PC-3 (cell line): ENCODE measurements at regions not wholly inside any gene's neighbourhood (a gene's known extent, or its start where the extent isn't known, plus 50 kb on each side); places are given as distances from the start of the nearest gene placed in this dataset.

Experiments used
- ATAC-seq: fragments of 200-7000 bp; cut with Tn5 transposase; 2 replicates; pipeline ENCODE4 v1.9.1; 2020; ENCODE audit warnings: mild to moderate bottlenecking, moderate library complexity
- BruUV-seq: library from RNA; stranded (reverse); fragments of 400-500 nt; replicated peaks from 2 replicates; lab custom pipeline; 2021; lab: Mats Ljungman, UMichigan
- CTCF ChIA-PET: fragments of 300-600 bp; sonication (Branson Sonifier 250); formaldehyde crosslinking; loops from one replicate; lab custom pipeline; 2022; ENCODE audit warnings: antibody characterized with exemption; lab: Charles Lee
- POLR2A ChIA-PET: fragments of 300-600 bp; sonication (Branson Sonifier 250); formaldehyde crosslinking; loops from one replicate; lab custom pipeline; 2022; ENCODE audit warnings: antibody characterized with exemption; ENCODE audit not compliant: unreplicated experiment; lab: Charles Lee
- DNase-seq: peaks from one replicate; pipeline ENCODE4 v3.0.0-alpha.2; 2015
- H2AFZ ChIP-seq: fragments of 300-600 bp; sonication (generic); 2 replicates; pipeline ENCODE4 v1.6.0; 2016; ENCODE audit warnings: antibody characterized with exemption, low read length
- H3F3A ChIP-seq: fragments of 300-600 bp; sonication (generic); one replicate; pipeline ENCODE4 v1.6.0; 2017; ENCODE audit warnings: antibody characterized with exemption, low read length, control low read depth, mild to moderate bottlenecking; ENCODE audit not compliant: unreplicated experiment
- H3K27ac ChIP-seq: fragments of 300-600 bp; sonication (generic); 2 replicates; pipeline ENCODE4 v1.5.1; 2016; ENCODE audit warnings: mild to moderate bottlenecking, low read length
- H3K27me3 ChIP-seq: fragments of 300-600 bp; sonication (generic); 2 replicates; pipeline ENCODE4 v1.6.1; 2016; ENCODE audit warnings: low read length, mixed read lengths
- H3K36me3 ChIP-seq: fragments of 300-600 bp; sonication (generic); 2 replicates; pipeline ENCODE4 v1.6.1; 2016; ENCODE audit warnings: low read depth, mixed run types, low read length, mixed read lengths
- H3K4me1 ChIP-seq: fragments of 300-600 bp; sonication (generic); 2 replicates; pipeline ENCODE4 v1.5.1; 2016; ENCODE audit warnings: low read length; ENCODE audit not compliant: insufficient read depth
- H3K4me2 ChIP-seq: fragments of 300-600 bp; sonication (generic); 2 replicates; pipeline ENCODE4 v1.6.0; 2016; ENCODE audit warnings: low read length
- H3K4me3 ChIP-seq: fragments of 300-600 bp; sonication (generic); 2 replicates; pipeline ENCODE4 v1.5.1; 2016; ENCODE audit warnings: mild to moderate bottlenecking, low read length, mixed read lengths
- H3K79me2 ChIP-seq: fragments of 300-600 bp; sonication (generic); 2 replicates; pipeline ENCODE4 v1.6.1; 2017; ENCODE audit warnings: low read length, mixed read lengths
- H3K9ac ChIP-seq: fragments of 300-600 bp; sonication (generic); 2 replicates; pipeline ENCODE4 v1.6.0; 2016; ENCODE audit warnings: mild to moderate bottlenecking, low read length
- H3K9me2 ChIP-seq: fragments of 300-600 bp; sonication (generic); replicated peaks from 2 replicates; pipeline ENCODE4 v1.6.1; 2016; ENCODE audit warnings: mixed run types, low read length, mixed read lengths
- H3K9me3 ChIP-seq: fragments of 300-600 bp; sonication (generic); 2 replicates; pipeline ENCODE4 v1.6.1; 2016; ENCODE audit warnings: low read length, mixed read lengths
- H4K20me1 ChIP-seq: fragments of 300-600 bp; sonication (generic); 2 replicates; pipeline ENCODE4 v1.6.1; 2016; ENCODE audit warnings: low read length, mixed read lengths
- EZH2 ChIP-seq: fragments of 300-600 bp; sonication (generic); IDR thresholded peaks from one replicate; pipeline ENCODE4 v1.6.1; 2017; ENCODE audit warnings: antibody characterized with exemption, mild to moderate bottlenecking, low read length; ENCODE audit not compliant: unreplicated experiment
- EZH2phosphoT487 ChIP-seq: fragments of 300-600 bp; sonication (generic); IDR thresholded peaks from 2 replicates; pipeline ENCODE4 v1.6.1; 2018; ENCODE audit warnings: mild to moderate bottlenecking, antibody characterized with exemption, low read length, borderline replicate concordance
- intact Hi-C: fragments of 100-400 bp; cut with micrococcal nuclease; formaldehyde crosslinking; loops from 2 replicates; pipeline ENCODE4 v1.9.0; 2023
- TF ChIP-seq, protein P1 (sequence below): fragments of 300-600 bp; sonication (generic); conservative IDR thresholded peaks from 2 replicates; pipeline ENCODE4 v1.5.1; 2017; ENCODE audit warnings: antibody characterized with exemption, low read depth, mild to moderate bottlenecking, low read length

DNA sequence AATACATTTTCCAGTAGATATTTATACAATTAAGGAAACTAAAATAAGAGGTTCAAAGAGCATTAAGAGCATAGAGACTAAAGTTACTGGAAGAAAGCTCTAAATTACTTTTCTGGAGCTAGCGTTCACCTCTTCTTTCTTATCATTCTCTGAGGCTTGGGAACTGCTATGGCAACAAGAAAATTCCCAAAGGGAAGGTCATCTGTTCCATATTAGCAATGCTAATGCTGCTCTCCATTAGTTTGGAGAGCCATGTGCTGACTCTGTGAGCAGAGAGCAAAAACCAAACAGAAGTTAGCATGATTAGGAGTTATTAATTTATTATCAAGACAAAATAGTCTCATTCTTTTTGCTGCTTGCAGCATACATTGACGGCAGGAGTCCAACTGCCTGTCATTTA, 143.1 kb upstream of the SLC16A7 start:
- Histone ChIP-seq H4K20me1 (no peaks in the 10 kb centered on the region), H3K9me2 (no peaks in the 10 kb centered on the region), H3K4me2 (peak overlapping the region; percentile 10; the same call in 1 of the 2 replicates), H3K79me2 (no peaks in the 10 kb centered on the region), H3K9ac (no peak overlapping the region), H2AFZ (no peak overlapping the region), H3K27me3 (no peaks in the 10 kb centered on the region), H3K4me1 (peaks cover 15% of the 10 kb centered on the region), H3K9me3 (no peaks in the 10 kb centered on the region), H3F3A (no peaks in the 10 kb centered on the region), H3K36me3 (no peaks in the 10 kb centered on the region), H3K4me3 (no peak overlapping the region), H3K27ac (0 out of 2 replicates have a peak overlapping the region, but pooled peaks have one; percentile 0)
- no TSS peak for BruUV-seq
- DNase-seq (peak; percentile 7), ATAC-seq (no peak)
- CTCF ChIA-PET: no interaction called here
- intact Hi-C loops: loop anchor here (2.0 kb wide), 1 partner anchor 144 kb away; the partner anchor contains the start of gene SLC16A7
- no peak for TF ChIP-seq EZH2phosphoT487
- TF ChIP-seq, protein P1, sequence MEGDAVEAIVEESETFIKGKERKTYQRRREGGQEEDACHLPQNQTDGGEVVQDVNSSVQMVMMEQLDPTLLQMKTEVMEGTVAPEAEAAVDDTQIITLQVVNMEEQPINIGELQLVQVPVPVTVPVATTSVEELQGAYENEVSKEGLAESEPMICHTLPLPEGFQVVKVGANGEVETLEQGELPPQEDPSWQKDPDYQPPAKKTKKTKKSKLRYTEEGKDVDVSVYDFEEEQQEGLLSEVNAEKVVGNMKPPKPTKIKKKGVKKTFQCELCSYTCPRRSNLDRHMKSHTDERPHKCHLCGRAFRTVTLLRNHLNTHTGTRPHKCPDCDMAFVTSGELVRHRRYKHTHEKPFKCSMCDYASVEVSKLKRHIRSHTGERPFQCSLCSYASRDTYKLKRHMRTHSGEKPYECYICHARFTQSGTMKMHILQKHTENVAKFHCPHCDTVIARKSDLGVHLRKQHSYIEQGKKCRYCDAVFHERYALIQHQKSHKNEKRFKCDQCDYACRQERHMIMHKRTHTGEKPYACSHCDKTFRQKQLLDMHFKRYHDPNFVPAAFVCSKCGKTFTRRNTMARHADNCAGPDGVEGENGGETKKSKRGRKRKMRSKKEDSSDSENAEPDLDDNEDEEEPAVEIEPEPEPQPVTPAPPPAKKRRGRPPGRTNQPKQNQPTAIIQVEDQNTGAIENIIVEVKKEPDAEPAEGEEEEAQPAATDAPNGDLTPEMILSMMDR: no peak
- TF ChIP-seq EZH2: no peak
- POLR2A ChIA-PET: no interaction called here

DNA sequence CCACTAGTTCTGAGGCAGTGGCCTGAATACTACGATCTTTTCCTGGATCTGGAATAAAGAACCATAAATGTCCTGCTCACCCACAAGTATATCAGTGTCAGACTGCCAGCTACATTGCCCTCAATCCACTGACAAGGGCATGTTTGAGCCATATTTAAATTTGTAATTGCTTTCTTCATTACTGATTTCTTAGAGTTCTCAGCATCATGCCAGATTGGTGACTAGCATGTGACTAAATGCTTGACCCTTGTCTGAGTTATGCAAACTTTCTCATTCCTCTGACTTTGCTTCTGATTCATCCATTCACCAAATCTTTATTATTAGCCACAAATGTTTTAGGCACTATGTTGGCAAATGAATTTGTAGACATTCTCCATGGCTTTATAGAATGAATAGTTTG, 143.6 kb upstream of the SLC16A7 start:
- DNase-seq (peak; percentile 86), ATAC-seq (peak; percentile 94)
- Histone ChIP-seq H3K4me2 (peak overlapping the region; percentile 34), H4K20me1 (no peaks in the 10 kb centered on the region), H3K79me2 (no peaks in the 10 kb centered on the region), H3F3A (no peaks in the 10 kb centered on the region), H3K4me3 (no peak overlapping the region), H3K9me2 (no peaks in the 10 kb centered on the region), H3K9me3 (no peaks in the 10 kb centered on the region), H3K9ac (no peak overlapping the region), H3K36me3 (no peaks in the 10 kb centered on the region), H3K27ac (0 out of 2 replicates have a peak overlapping the region, but pooled peaks have one; percentile 0), H2AFZ (no peak overlapping the region), H3K27me3 (no peaks in the 10 kb centered on the region), H3K4me1 (peaks cover 15% of the 10 kb centered on the region)
- CTCF ChIA-PET: no interaction called here
- POLR2A ChIA-PET: no interaction called here
- intact Hi-C loops: loop anchor here (2.0 kb wide), 1 partner anchor 145 kb away; the partner anchor contains the start of gene SLC16A7
- no TSS peak for BruUV-seq
- TF ChIP-seq, protein P1: no peak
- TF ChIP-seq EZH2phosphoT487: no peak
- TF ChIP-seq EZH2: no peak

DNA sequence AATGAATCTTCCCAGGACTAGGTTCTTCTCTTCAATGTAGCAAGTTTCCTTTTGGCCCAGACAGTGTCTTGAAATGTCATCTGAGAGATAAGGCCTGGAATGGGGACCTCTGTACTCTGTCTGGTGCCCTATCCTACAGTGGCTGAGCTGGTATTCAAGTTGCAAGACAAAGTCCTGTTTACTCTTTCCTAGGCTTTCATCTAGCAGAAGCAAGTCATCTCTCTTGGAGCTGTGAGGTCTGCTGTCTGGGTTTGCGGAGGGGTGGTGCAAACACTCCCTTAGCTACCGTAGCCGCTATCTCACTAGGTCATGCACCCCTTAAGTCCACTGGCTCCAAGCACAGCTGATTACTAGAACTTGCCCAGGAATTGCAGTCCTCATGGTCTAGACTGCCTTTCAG, 149.7 kb upstream of the SLC16A7 start:
- H3F3A ChIP-seq: no peaks in the 10 kb centered on the region
- CTCF ChIA-PET: no interaction called here
- H3K36me3 ChIP-seq: no peaks in the 10 kb centered on the region
- no peaks in the 10 kb centered on the region for H3K79me2 ChIP-seq
- H3K4me3 ChIP-seq: no peak overlapping the region
- BruUV-seq: no TSS peak
- TF ChIP-seq, protein P1: no peak
- no peak for TF ChIP-seq EZH2
- no peak for TF ChIP-seq EZH2phosphoT487
- ATAC-seq (no peak), DNase-seq (no peak)
- H3K4me1 ChIP-seq: no peaks in the 10 kb centered on the region
- no peaks in the 10 kb centered on the region for H3K9me3 ChIP-seq
- H4K20me1 ChIP-seq: no peaks in the 10 kb centered on the region
- intact Hi-C loops: no loop called here
- H3K9me2 ChIP-seq: no peaks in the 10 kb centered on the region
- no peak overlapping the region for H3K4me2 ChIP-seq
- no peak overlapping the region for H2AFZ ChIP-seq
- no peak overlapping the region for H3K27ac ChIP-seq
- no peaks in the 10 kb centered on the region for H3K27me3 ChIP-seq
- POLR2A ChIA-PET: no interaction called here
- no peak overlapping the region for H3K9ac ChIP-seq
